ENCODE measurements at regions not wholly inside any gene's neighbourhood (a gene's known extent, or its start where the extent isn't known, plus 50 kb on each side); places are given as distances from the start of the nearest gene placed in this dataset.

DNA sequence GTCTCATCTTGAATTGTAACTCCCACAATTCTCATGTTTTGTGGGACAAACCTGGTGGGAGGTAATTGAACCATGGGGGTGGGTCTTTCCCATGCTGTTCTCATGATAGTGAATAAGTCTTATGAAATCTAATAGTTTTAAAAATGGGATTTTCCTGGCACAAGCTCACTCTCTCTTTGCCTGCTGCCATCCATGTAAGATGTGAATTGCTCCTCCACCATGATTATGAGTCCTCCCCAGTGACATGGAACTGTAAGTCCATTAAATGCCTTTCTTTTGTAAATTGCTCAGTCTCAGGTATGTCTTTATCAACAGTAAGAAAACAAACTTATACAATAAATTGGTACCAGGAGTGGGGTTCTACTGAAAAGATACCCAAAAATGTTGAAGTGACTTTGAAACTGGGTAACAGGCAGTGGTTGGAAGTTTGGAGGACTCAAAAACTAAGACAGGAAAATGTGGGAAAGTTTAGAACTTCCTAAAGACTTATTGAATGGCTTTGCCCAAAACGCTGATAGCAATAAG, 601.4 kb downstream of the ZEB2 start:
- TF ChIP-seq, protein P1, sequence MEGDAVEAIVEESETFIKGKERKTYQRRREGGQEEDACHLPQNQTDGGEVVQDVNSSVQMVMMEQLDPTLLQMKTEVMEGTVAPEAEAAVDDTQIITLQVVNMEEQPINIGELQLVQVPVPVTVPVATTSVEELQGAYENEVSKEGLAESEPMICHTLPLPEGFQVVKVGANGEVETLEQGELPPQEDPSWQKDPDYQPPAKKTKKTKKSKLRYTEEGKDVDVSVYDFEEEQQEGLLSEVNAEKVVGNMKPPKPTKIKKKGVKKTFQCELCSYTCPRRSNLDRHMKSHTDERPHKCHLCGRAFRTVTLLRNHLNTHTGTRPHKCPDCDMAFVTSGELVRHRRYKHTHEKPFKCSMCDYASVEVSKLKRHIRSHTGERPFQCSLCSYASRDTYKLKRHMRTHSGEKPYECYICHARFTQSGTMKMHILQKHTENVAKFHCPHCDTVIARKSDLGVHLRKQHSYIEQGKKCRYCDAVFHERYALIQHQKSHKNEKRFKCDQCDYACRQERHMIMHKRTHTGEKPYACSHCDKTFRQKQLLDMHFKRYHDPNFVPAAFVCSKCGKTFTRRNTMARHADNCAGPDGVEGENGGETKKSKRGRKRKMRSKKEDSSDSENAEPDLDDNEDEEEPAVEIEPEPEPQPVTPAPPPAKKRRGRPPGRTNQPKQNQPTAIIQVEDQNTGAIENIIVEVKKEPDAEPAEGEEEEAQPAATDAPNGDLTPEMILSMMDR (IDR thresholded peaks at IDR 0.05), result no peak
- TF ChIP-seq POLR2AphosphoS5 (IDR thresholded peaks at IDR 0.05) (no peak), POLR2A (IDR thresholded peaks at IDR 0.05) (no peak)

Data from upper lobe of left lung (tissue), 4 donors.